Astrocyte of the spinal cord (primary cell): ENCODE measurements at regions not wholly inside any gene's neighbourhood (a gene's known extent, or its start where the extent isn't known, plus 50 kb on each side); places are given as distances from the start of the nearest gene placed in this dataset.

Experiments used
- DNase-seq: peaks from one replicate; pipeline ENCODE4 v3.0.0; 2011; ENCODE audit warnings: low read depth, low spot score
- H3K4me3 ChIP-seq: 2 replicates; pipeline ENCODE4 v1.5.1; 2011; ENCODE audit warnings: low read depth, mild to moderate bottlenecking, low read length, moderate library complexity
- CTCF ChIP-seq: IDR thresholded peaks from 2 replicates; pipeline ENCODE4 v1.5.1; 2012; ENCODE audit warnings: low read depth, mild to moderate bottlenecking, low read length, inconsistent platforms
- in situ Hi-C: cut with HindIII; loops from 2 replicates; pipeline ENCODE4 v1.10.0; 2017; ENCODE audit warnings: low sequenced_read_pairs

GRCh38 chr18:72223733-72224132 is 320.4 kb downstream of the CBLN2 start:
- no peak for TF ChIP-seq CTCF
- no peak for DNase-seq
- H3K4me3 ChIP-seq, result no peak overlapping the region
- in situ Hi-C loops, result no loop called here

- no peak for TF ChIP-seq CTCF
- no peak overlapping the region for H3K4me3 ChIP-seq
- in situ Hi-C loops, result no loop called here
- no peak for DNase-seq
These were observed 335.0 kb downstream of the CBLN2 start for GRCh38 chr18:72208920-72209676.

- TF ChIP-seq CTCF, result no peak
- no peak overlapping the region for H3K4me3 ChIP-seq
- DNase-seq, result no peak
- in situ Hi-C loops, result no loop called here
These were observed 336.9 kb downstream of the CBLN2 start for GRCh38 chr18:72207280-72207679.

- no peak overlapping the region for H3K4me3 ChIP-seq
- TF ChIP-seq CTCF, result no peak
- in situ Hi-C loops, result no loop called here
- peak; percentile 41 for DNase-seq
These were observed 337.3 kb downstream of the CBLN2 start for GRCh38 chr18:72206814-72207213.

GRCh38 chr18:72201032-72201431 is 343.1 kb downstream of the CBLN2 start:
- H3K4me3 ChIP-seq, result no peak overlapping the region
- in situ Hi-C loops, result no loop called here
- no peak for DNase-seq
- TF ChIP-seq CTCF, result no peak

- no peak for TF ChIP-seq CTCF
These were observed 346.6 kb downstream of the CBLN2 start for GRCh38 chr18:72197591-72197990.

More at GRCh38 chr18:72197591-72197990, 346.6 kb downstream of the CBLN2 start:
- in situ Hi-C loops, result no loop called here
- DNase-seq, result no peak
- H3K4me3 ChIP-seq, result no peak overlapping the region
